ENCODE measurements at regions not wholly inside any gene's neighbourhood (a gene's known extent, or its start where the extent isn't known, plus 50 kb on each side); places are given as distances from the start of the nearest gene placed in this dataset.
"Not testable (repeated sequence)": the region's sequence is repeated elsewhere in the genome, so short reads cannot be mapped to it uniquely, and the experiment has no call there.

- CTCF ChIA-PET: no interaction called here
- no peak for TF ChIP-seq CTCF (IDR thresholded peaks at IDR 0.05; ENCODE audit: insufficient read depth, low read length, missing control alignments)
- POLR2A ChIA-PET: no interaction called here
- no peak for DNase-seq (ENCODE audit: low read depth, low spot score)
- no peak overlapping the region for H3K4me3 ChIP-seq (ENCODE audit: low read depth, low read length)
These were observed 85.6 kb upstream of the SNX7 start for GRCh38 chr1:98575955-98576354.

- TF ChIP-seq CTCF (IDR thresholded peaks at IDR 0.05; ENCODE audit: insufficient read depth, low read length, missing control alignments): no peak
These were observed 95.6 kb upstream of the SNX7 start for GRCh38 chr1:98565951-98566350.

GRCh38 chr1:98559291-98559690 is 102.2 kb upstream of the SNX7 start:
- H3K4me3 ChIP-seq (ENCODE audit: low read depth, low read length): no peak overlapping the region
- DNase-seq (ENCODE audit: low read depth, low spot score): no peak
- CTCF ChIA-PET: interaction anchor here (0.7 kb wide), 1 partner anchor 1935 kb away, joined by 3 read pairs; no protein-coding TSS in a partner anchor
- TF ChIP-seq CTCF (IDR thresholded peaks at IDR 0.05; ENCODE audit: insufficient read depth, low read length, missing control alignments): no peak
- POLR2A ChIA-PET: no interaction called here

More at GRCh38 chr1:98565951-98566350, 95.6 kb upstream of the SNX7 start:
- DNase-seq (ENCODE audit: low read depth, low spot score): no peak
- ChIA-PET CTCF (no interaction called here), POLR2A (no interaction called here)
- H3K4me3 ChIP-seq (ENCODE audit: low read depth, low read length): no peak overlapping the region

- no peak for TF ChIP-seq CTCF (IDR thresholded peaks at IDR 0.05; ENCODE audit: insufficient read depth, low read length, missing control alignments)
- DNase-seq (ENCODE audit: low read depth, low spot score): no peak
- POLR2A ChIA-PET: no interaction called here
- CTCF ChIA-PET: interaction anchor here (1.0 kb wide), 1 partner anchor 30 kb away, joined by 3 read pairs; no protein-coding TSS in a partner anchor
- no peak overlapping the region for H3K4me3 ChIP-seq (ENCODE audit: low read depth, low read length)
These were observed 103.6 kb upstream of the SNX7 start for GRCh38 chr1:98557895-98558294.

GRCh38 chr1:98556521-98557158 is 104.9 kb upstream of the SNX7 start:
- CTCF ChIA-PET: interaction anchor here (0.9 kb wide), 1 partner anchor 279 kb away, joined by 3 read pairs; no protein-coding TSS in a partner anchor
- no peak for DNase-seq (ENCODE audit: low read depth, low spot score)

GRCh38 chr1:98555814-98556213 is 105.7 kb upstream of the SNX7 start:
- no peak for TF ChIP-seq CTCF (IDR thresholded peaks at IDR 0.05; ENCODE audit: insufficient read depth, low read length, missing control alignments)
- CTCF ChIA-PET: interaction anchor here (0.9 kb wide), 1 partner anchor 279 kb away, joined by 3 read pairs; no protein-coding TSS in a partner anchor
- no peak for DNase-seq (ENCODE audit: low read depth, low spot score)
- POLR2A ChIA-PET: no interaction called here
- no peak overlapping the region for H3K4me3 ChIP-seq (ENCODE audit: low read depth, low read length)

More at GRCh38 chr1:98556521-98557158, 104.9 kb upstream of the SNX7 start:
- peak; percentile 27 for TF ChIP-seq CTCF (IDR thresholded peaks at IDR 0.05; ENCODE audit: insufficient read depth, low read length, missing control alignments)
- no peak overlapping the region for H3K4me3 ChIP-seq (ENCODE audit: low read depth, low read length)
- POLR2A ChIA-PET: no interaction called here

- DNase-seq (ENCODE audit: low read depth, low spot score); CTCF ChIA-PET; H3K4me3 ChIP-seq (ENCODE audit: low read depth, low read length); POLR2A ChIA-PET: not testable (repeated sequence)
These were observed 108.9 kb upstream of the SNX7 start for GRCh38 chr1:98552576-98553074.
